ENCODE measurements at regions not wholly inside any gene's neighbourhood (a gene's known extent, or its start where the extent isn't known, plus 50 kb on each side); places are given as distances from the start of the nearest gene placed in this dataset.

- no peak for TF ChIP-seq CTCF (IDR thresholded peaks at IDR 0.05)
Measured at GRCh38 chr20:24745206-24745605, 203.9 kb upstream of the CST7 start.

- no peak for TF ChIP-seq CTCF (IDR thresholded peaks at IDR 0.05)
Measured at GRCh38 chr20:24745617-24746350, 203.3 kb upstream of the CST7 start.

GRCh38 chr20:24746351-24746685 is 202.8 kb upstream of the CST7 start:
- no peak for TF ChIP-seq CTCF (IDR thresholded peaks at IDR 0.05)

GRCh38 chr20:24747010-24747712 is 201.9 kb upstream of the CST7 start:
- no peak for TF ChIP-seq CTCF (IDR thresholded peaks at IDR 0.05)

- TF ChIP-seq CTCF (IDR thresholded peaks at IDR 0.05), result no peak
Measured at GRCh38 chr20:24747881-24748595, 201.0 kb upstream of the CST7 start.

GRCh38 chr20:24751551-24751950 is 197.5 kb upstream of the CST7 start:
- no peak for TF ChIP-seq CTCF (IDR thresholded peaks at IDR 0.05)

- TF ChIP-seq CTCF (IDR thresholded peaks at IDR 0.05), result no peak
Measured at GRCh38 chr20:24752612-24753011, 196.5 kb upstream of the CST7 start.

Data from LNCAP (cell line).